Lung (tissue), 11 donors: ENCODE measurements at regions not wholly inside any gene's neighbourhood (a gene's known extent, or its start where the extent isn't known, plus 50 kb on each side); places are given as distances from the start of the nearest gene placed in this dataset.

ENCODE experiments used
- ATAC-seq: fragments of 200-7000 bp; cut with Tn5 transposase; one replicate; pipeline ENCODE4 v1.9.1; 2020; ENCODE audit warnings: moderate number of reproducible peaks; ENCODE audit not compliant: insufficient read depth, low FRiP score
- DNase-seq, 3 donors: peaks; one replicate each; pipeline ENCODE4 v3.0.0-alpha.2; 2013 to 2017
- H3K27ac ChIP-seq, 2 donors: one replicate each; pipeline ENCODE4 v1.5.1; 2013; ENCODE audit warnings: mild to moderate bottlenecking in 2 of 2, moderate library complexity in 2 of 2, control low read depth in 1 of 2, inconsistent platforms in 1 of 2, low read depth in 1 of 2, low read length in 1 of 2
- H3K27me3 ChIP-seq, 3 donors: one replicate each; pipeline ENCODE4 v1.5.1; 2013; ENCODE audit warnings: low read length in 2 of 3; ENCODE audit not compliant: control insufficient read depth in 3 of 3, insufficient read depth in 3 of 3
- H3K36me3 ChIP-seq, 4 donors: one replicate each; pipeline ENCODE4 v1.5.1; 2013; ENCODE audit warnings: low read length in 4 of 4, mild to moderate bottlenecking in 1 of 4, moderate library complexity in 1 of 4; ENCODE audit not compliant: control insufficient read depth in 4 of 4, insufficient read depth in 4 of 4
- H3K4me1 ChIP-seq, 5 donors: one replicate each; pipeline ENCODE4 v1.5.1; 2013; ENCODE audit warnings: low read length in 5 of 5, mild to moderate bottlenecking in 2 of 5, moderate library complexity in 1 of 5; ENCODE audit not compliant: control insufficient read depth in 5 of 5, insufficient read depth in 5 of 5
- H3K4me3 ChIP-seq: one replicate; pipeline ENCODE4 v1.5.1; 2013; ENCODE audit warnings: mild to moderate bottlenecking, control low read depth, moderate library complexity
- H3K9ac ChIP-seq, 2 donors: one replicate each; pipeline ENCODE4 v1.5.1; 2013; ENCODE audit warnings: low read length in 2 of 2, control low read depth in 1 of 2; ENCODE audit not compliant: insufficient read depth in 1 of 2
- H3K9me3 ChIP-seq, 4 donors: one replicate each; pipeline ENCODE4 v1.5.1; 2013; ENCODE audit warnings: low read length in 3 of 4, mild to moderate bottlenecking in 1 of 4, moderate library complexity in 1 of 4; ENCODE audit not compliant: control insufficient read depth in 4 of 4, insufficient read depth in 3 of 4
- WGBS, 2 donors: extraction: QIAGEN DNeasy Blood & Tissue Kit; methylation state at CpG; one replicate each; pipeline ENCODE4 v1.1.7; 2013; 5-methylcytosine and 5-hydroxymethylcytosine counted together
- TF ChIP-seq, protein P1 (sequence below): IDR thresholded peaks from 2 replicates; pipeline ENCODE4 v1.5.1; 2012; ENCODE audit warnings: mild to moderate bottlenecking; ENCODE audit errors: control extremely low read depth, extremely low read depth
- donor health status: control.
- donor health status: control.
- donor health status: Bipolar disorder and iron deficiency.
- donor health status: healthy.
- donor health status: DM: yes; HTN: yes; CAD: no.

DNA sequence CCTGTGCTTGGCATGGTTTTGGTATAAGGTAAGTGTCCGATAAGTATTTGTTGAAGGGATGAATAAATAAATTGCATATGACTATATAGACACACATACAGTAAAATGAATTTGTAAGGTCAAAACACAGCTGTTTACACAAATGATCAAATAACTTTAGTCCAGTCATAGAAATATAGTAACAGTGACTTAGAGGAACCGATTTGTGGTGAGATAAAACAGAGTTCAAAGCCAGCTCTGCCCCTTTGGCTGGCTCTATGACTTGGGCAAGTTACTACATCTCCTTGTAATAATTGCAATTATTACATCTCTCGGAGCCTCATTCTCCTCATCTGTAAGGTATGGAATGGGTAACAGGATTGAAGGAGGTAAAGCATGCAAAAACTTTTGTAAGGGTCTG lies 384.0 kb downstream of the PLK2 start:
- Histone ChIP-seq H3K4me1 (peaks cover 0 to 18% (median 0%) of the 10 kb centered on the region in 5 donors), H3K27me3 (no peaks in the 10 kb centered on the region), H3K27ac (no peak overlapping the region), H3K9me3 (no peaks in the 10 kb centered on the region), H3K36me3 (no peaks in the 10 kb centered on the region), H3K9ac (no peak overlapping the region), H3K4me3 (no peak overlapping the region)
- ATAC-seq (no peak), DNase-seq (no peak)
- TF ChIP-seq, protein P1, sequence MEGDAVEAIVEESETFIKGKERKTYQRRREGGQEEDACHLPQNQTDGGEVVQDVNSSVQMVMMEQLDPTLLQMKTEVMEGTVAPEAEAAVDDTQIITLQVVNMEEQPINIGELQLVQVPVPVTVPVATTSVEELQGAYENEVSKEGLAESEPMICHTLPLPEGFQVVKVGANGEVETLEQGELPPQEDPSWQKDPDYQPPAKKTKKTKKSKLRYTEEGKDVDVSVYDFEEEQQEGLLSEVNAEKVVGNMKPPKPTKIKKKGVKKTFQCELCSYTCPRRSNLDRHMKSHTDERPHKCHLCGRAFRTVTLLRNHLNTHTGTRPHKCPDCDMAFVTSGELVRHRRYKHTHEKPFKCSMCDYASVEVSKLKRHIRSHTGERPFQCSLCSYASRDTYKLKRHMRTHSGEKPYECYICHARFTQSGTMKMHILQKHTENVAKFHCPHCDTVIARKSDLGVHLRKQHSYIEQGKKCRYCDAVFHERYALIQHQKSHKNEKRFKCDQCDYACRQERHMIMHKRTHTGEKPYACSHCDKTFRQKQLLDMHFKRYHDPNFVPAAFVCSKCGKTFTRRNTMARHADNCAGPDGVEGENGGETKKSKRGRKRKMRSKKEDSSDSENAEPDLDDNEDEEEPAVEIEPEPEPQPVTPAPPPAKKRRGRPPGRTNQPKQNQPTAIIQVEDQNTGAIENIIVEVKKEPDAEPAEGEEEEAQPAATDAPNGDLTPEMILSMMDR = no peak
- WGBS, 2 donors = 86 to 91% methylated on average over 3 of the region's 3 CpGs

DNA sequence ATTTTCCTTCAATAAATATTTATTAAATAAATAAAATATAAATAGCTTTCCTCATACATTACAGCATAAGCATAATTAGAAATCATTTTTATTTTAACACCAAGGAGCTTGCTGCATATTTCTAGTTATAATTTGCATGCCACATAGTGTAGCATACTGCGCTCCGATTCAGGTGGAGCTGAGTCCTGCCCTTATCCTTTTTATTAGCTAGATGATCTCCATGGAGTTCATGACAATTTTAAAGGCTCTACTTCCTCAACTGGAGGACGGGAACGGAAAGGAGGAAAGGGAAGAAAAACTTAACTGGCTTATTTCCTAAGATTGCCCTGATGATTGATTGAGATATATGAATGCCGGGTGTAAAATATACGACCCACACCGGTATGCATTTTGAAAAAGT lies 385.2 kb downstream of the PLK2 start:
- WGBS, 2 donors = 67 to 76% methylated on average over 7 of the region's 7 CpGs
- no peaks in the 10 kb centered on the region for H3K9me3 ChIP-seq
- no peak overlapping the region for H3K9ac ChIP-seq
- TF ChIP-seq, protein P1 = no peak
- H3K27me3 ChIP-seq = no peaks in the 10 kb centered on the region
- no peak for DNase-seq
- H3K4me1 ChIP-seq = peaks cover 0 to 18% (median 0%) of the 10 kb centered on the region in 5 donors
- ATAC-seq = no peak
- no peak overlapping the region for H3K4me3 ChIP-seq
- no peak overlapping the region for H3K27ac ChIP-seq
- H3K36me3 ChIP-seq = no peaks in the 10 kb centered on the region

DNA sequence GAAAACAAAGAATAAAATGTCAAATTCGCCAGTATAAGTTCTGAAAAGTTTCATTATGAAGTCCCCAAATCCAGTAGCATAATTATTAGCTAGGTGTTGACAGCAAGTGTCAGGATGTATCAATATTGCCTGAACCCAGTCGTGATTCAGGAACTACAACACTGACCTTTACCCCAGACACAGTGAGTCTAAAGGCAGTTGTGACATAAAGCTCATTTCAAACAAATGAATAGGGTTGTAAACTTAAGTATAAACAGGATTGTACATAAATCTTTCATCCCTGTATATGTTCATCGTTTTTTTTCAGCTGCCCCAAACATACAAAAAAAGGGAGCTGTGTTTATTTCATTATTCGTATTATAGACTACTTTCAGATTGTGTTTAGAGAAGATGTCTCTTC lies 385.7 kb downstream of the PLK2 start:
- H3K27ac ChIP-seq = no peak overlapping the region
- TF ChIP-seq, protein P1 = no peak
- no peaks in the 10 kb centered on the region for H3K36me3 ChIP-seq
- no peaks in the 10 kb centered on the region for H3K27me3 ChIP-seq
- 60 to 71% methylated on average over 4 of the region's 4 CpGs for WGBS, 2 donors
- H3K4me3 ChIP-seq = no peak overlapping the region
- no peak for DNase-seq
- peaks cover 0 to 18% (median 0%) of the 10 kb centered on the region in 5 donors for H3K4me1 ChIP-seq
- H3K9ac ChIP-seq = no peak overlapping the region
- H3K9me3 ChIP-seq = no peaks in the 10 kb centered on the region
- no peak for ATAC-seq

DNA sequence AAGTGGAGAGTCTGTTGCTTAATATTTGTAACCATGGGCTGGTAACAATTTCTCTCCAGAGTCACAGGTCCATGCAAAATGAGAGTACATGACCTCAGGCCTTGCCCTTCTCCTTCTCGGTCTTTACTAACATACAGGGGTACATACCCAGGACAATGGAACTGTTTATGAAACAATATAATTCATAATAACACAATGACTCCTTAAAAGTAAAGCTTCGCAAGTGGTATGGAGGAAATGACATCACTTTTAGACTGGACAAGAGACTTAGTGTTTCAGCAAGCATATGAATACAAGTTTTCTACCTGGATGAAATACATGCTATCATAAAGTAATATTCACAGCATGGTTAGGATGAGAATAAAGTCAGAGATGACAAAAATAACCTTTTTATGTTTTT lies 386.6 kb downstream of the PLK2 start:
- no peaks in the 10 kb centered on the region for H3K9me3 ChIP-seq
- no peaks in the 10 kb centered on the region for H3K36me3 ChIP-seq
- peaks cover 0 to 15% (median 0%) of the 10 kb centered on the region in 5 donors for H3K4me1 ChIP-seq
- TF ChIP-seq, protein P1 = no peak
- WGBS, 2 donors = 77 to 86% methylated on average over 2 of the region's 2 CpGs
- peak overlapping the region in 1 of 2 donors; percentile 12 for H3K27ac ChIP-seq
- ATAC-seq (no peak), DNase-seq (no peak)
- no peak overlapping the region for H3K9ac ChIP-seq
- no peak overlapping the region for H3K4me3 ChIP-seq
- H3K27me3 ChIP-seq = no peaks in the 10 kb centered on the region
